ENCODE measurements at regions not wholly inside any gene's neighbourhood (a gene's known extent, or its start where the extent isn't known, plus 50 kb on each side); places are given as distances from the start of the nearest gene placed in this dataset.

DNA sequence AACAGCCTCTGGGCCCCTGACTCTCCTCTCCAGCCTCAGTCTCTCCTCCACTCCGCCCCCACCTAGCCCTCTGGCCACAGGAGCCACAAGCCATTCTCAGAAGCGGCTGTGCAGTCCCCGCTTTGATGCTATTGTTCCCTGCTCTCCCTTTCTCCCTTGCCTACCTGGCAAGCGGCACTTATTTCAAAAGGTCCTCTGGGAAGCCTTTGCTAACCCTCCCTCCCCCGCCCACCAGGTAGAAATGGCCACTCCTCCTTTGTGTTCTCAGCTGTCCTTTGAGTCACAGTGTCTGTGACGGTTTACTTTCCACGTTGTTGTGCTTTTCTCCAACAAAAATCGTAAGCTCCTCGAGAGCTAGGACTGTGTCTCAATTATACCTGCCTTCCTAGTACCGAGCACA, 338.4 kb upstream of the PROX1 start:
- TF ChIP-seq, protein P1, sequence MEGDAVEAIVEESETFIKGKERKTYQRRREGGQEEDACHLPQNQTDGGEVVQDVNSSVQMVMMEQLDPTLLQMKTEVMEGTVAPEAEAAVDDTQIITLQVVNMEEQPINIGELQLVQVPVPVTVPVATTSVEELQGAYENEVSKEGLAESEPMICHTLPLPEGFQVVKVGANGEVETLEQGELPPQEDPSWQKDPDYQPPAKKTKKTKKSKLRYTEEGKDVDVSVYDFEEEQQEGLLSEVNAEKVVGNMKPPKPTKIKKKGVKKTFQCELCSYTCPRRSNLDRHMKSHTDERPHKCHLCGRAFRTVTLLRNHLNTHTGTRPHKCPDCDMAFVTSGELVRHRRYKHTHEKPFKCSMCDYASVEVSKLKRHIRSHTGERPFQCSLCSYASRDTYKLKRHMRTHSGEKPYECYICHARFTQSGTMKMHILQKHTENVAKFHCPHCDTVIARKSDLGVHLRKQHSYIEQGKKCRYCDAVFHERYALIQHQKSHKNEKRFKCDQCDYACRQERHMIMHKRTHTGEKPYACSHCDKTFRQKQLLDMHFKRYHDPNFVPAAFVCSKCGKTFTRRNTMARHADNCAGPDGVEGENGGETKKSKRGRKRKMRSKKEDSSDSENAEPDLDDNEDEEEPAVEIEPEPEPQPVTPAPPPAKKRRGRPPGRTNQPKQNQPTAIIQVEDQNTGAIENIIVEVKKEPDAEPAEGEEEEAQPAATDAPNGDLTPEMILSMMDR (IDR thresholded peaks at IDR 0.05; ENCODE audit: low read length), result no peak
- no peak for TF ChIP-seq EZH2 (IDR thresholded peaks at IDR 0.05; ENCODE audit: borderline replicate concordance, low read length)

Measured in OCI-LY1 (cell line).